HG03354 (cell line): ENCODE measurements at regions not wholly inside any gene's neighbourhood (a gene's known extent, or its start where the extent isn't known, plus 50 kb on each side); places are given as distances from the start of the nearest gene placed in this dataset.
"Not testable (repeated sequence)": the region's sequence is repeated elsewhere in the genome, so short reads cannot be mapped to it uniquely, and the experiment has no call there.

Source experiments
- ATAC-seq: cut with Tn5 transposase; IDR thresholded peaks from one replicate; pipeline ENCODE4 v1.9.1; 2021; ENCODE audit warnings: mild to moderate bottlenecking; ENCODE audit not compliant: unreplicated experiment, poor library complexity, severe bottlenecking

DNA sequence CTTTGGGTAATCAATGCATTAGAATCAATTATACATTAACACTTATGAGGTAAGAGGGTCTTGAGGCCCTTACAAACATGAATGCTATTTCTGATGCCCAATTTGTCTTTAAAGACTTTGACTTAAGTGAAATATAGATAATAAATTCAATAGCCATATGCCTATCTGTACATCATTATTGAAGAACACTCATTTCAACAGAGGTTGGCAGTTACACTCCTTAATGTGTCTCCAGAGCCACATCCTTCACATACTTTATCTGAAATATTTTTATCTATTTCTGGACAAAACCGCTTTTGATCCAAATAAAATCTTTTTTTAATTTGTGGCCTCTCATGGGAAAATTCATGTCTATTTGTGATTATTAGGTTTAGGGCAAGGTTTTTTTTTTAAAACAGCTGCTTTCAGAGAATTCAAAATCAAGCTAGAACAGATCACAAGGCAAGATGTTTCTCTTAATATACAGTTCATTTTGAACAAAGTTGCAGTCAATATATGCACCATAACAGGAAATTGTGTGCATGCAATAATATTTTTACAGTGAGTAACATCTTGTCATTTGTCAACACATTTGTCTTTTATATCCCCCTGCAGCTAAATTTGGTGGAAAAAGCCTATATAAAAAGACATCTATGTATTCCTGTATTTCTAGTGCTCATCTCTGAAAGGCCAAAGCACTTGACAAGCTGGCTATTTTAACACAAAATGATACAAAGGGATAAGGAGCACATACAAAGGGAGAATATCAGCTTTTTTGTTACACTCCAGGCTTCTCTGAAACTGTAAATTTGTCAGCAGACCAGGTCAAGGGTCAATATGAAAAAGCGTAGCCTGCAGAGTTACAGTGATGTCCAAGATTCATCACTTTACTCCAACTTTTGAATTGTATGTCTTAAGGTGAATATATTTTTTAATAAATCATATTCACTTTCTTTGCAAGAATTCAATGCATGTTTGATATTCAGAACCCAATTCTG lies 146.2 kb upstream of the DPH6 start:
- ATAC-seq: no peak

DNA sequence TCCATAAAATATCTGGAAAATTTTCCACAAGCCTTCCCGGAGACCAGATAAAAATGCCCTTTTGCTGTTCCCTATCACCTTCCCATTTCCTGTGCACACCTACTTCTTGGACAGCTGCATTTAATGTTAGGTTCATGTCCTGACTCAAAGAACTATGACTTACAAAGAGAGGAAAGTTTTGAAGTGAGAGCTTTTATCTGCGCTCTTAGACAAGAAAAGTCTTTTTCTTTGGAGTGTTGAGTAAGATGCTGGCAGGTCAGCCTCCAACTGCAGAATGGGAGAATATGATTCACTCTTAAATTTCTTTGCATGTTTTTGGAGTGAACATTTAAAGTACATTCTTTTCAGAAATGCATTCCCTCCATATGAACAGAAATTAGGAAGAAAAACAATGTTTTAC lies 147.3 kb upstream of the DPH6 start:
- no peak for ATAC-seq

DNA sequence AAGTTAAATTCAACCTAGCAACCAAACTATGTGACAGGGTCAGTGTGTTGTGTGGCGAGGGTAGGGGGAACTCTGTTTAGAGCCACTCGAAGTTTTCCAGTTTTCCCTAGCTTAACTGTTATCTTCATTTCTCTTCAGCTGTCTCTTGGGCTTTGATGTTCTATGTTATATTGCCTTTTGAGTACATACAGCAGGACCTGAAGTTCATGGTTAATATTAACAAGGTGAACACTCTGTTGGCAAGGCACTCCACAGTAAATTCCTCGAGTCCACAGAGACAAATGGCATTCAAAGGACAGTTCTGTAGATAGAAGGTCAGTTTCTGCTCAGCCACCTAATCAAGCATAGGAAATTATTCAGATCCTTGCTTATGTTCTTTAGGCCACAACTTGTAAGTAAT lies 147.9 kb upstream of the DPH6 start:
- no peak for ATAC-seq

DNA sequence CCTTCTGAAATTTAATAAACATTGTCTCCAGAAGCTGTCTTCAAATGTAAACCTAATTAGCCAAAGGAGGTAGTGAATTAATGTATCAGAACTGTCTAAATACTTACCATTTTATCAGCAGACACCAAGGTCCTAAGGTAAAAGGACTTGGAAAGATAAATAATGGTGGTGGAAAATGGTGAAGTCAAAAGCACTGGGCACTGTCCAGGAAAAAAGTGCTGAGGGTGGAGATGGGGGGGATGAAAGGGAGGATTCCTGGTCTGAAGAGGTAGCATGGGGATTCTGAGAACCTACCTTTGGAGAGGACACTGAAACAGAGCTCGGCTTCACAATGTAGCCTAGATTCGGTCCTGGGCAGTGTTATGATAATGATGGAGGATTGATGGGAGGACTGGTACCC lies 149.0 kb upstream of the DPH6 start:
- ATAC-seq: no peak

DNA sequence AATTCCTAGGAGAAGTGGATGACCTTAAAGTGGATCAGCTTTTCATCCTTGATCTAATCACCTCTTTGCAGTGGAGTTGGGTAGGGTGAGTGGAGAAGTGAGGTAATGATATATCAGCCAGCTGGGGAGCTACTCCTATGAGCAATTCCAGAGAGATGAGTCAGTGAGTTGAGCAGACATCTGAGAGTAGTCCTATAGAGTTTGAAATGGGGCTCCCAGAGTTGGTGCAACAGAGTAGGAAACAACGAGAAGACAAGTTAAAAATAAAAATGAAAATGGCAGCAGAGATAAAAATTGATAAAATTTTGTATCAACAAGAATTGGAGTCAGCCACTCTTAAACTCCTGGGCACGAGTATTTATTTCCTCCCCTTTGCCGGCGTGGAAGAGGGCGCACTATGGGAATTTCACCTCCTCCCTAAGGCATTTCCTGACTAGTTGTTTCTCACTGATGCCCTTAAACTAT lies 150.8 kb upstream of the DPH6 start:
- no peak for ATAC-seq

DNA sequence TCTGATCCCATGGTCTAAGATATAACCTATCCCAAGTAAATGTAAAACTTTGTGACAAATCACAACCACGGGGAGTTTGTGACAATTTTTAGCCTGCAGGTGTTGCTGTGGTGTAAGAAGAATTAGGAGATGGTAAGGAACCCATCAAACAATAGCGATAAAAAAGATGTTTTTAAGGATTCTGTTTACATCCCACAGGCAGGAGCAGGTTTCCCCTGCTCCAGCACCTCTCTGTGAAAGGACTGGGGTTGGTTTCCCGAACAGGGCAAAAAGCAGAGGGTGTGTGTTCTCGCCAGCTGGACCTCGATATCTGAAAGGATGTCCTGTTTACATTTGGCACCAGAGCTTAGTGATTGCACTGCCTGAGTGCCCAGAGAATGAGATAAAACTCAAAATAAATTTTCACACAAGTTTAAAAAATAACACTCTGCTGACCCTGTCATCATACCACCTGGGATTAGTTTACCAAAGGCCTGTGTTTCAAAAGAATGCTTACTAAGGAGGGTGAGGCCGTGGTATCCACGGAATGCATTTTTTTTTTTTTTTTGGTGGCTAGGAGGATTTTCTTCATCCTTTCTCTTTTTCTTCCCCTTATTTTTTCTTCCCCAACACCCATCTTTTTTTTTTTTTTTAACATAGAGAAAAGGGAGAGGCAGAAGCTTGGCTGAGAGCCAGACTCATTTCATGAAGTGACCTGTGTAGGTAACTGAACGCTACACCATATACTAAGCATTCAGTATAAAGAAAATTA lies 151.8 kb upstream of the DPH6 start:
- no peak for ATAC-seq

DNA sequence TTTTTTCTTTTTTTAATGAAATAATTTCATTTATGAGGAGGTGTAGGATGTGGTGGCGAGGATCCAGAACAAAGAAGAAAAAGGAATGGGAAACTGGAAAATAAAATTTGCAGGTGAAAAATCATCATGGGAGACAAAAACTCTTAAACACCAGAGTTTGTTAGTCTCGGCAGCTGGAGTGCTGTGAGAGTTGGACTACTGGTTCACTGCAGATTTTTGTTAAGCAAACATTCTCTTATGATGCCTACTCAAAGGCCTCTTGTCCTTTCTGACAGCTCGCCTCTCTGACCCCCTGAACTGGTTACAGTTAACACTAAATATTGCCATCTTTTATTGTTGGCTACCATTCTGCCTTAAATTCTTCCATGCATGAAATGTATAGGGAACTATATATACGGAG lies 152.4 kb upstream of the DPH6 start:
- no peak for ATAC-seq

DNA sequence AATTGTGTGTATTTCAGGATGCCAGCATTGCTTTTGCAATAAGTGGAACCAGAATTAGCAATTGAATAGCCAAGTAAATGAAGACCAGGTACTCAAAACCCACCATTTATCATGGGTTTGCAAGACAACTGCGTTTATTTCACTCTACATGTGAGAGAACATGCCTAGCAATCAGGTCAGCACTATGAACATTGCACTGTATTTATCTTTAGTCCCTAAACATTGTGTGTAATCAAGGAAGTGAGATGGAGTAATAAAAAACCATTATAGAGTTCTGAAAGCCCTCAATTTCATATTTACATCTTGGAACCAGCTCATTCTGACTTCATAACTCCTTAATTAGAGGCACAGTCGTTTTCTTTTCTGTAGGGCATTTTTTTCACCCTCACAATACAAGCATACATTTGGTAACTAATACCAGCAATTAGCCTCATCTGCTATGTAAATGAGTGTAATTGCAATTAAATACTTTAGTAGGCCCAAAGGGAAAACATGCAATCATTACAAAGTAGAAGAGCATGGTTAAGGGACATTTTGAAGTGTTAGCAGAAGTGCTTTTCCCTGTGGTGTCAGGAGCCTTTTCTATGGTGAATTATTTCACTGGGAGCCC lies 153.1 kb upstream of the DPH6 start:
- ATAC-seq: no peak

DNA sequence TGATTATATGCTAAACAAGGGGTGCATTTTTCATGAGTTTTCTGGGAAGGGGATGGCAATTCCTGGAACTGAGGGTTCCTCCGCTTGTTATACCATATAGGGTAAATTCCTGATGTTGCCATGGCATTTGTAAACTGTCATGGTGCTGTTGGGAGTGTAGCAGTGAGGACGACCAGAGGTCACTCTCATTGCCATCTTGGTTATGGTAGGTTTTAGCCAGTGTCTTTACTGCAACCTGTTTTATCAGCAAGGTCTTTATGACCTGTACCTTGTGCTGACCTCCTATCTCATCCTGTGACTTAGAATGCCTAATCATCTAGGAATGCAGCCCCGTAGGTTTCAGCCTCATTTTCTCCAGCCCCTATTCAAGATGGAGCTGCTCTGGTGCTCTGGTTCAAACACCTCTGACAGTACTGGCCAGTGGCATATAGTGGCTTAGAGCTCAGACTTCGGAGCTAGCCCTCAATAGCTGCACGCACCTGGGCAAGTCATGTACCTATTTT lies 154.2 kb upstream of the DPH6 start:
- not testable (repeated sequence) for ATAC-seq

DNA sequence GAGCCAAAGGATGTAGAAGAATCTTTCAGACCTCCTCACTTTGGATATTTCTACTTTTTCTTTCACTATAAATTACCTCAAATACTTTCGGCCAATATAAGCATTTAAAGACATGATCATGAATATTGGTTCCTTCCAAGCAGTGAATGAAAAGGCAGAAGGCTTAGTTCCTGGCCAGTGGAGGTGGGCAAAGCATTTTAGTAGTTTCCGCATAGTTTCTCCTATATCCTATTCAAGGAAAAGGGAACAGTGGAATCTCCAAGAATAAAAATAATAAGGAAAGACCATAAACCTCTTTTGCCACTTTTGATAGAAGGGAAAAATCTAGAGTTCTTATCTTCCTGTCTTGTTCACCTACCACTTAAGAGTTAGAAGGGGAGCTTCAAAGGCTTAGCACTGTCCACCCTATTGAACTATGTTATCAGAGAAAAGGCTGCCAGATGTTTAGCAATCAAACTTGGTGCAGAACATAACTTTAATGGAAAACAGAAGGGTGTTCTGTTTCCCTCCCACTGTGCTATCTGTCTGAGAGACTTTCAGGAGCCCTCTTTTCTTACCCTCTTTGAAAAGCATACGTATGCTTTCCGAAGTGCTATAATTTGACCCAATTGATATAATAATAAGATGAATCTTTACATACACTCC lies 155.6 kb upstream of the DPH6 start:
- no peak for ATAC-seq

DNA sequence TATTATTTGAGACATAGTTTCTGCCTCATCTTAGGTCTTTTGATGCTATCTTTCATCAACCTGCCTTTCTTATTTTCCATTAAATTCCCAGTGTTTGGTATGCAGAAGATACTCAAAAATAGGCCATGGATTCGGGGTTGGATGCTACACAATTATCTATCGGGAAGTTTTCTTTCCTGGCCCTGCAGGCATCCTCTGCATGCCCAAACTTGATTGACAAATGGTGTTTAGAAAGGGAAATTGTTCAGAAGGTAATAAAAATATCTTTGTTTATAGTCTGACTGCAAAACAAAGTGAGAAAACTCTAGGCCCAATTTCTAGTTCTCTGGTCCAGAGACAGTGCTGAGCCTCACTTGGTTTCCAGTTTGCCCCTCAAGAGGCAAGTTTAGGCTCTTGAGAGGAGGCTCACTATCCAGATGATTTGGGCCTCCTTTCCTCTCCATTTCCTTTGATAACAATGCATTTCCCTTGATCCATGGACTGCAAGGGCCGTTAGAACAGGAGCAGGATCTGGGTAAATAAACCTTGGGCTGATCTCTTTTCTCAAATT lies 157.1 kb upstream of the DPH6 start:
- no peak for ATAC-seq

DNA sequence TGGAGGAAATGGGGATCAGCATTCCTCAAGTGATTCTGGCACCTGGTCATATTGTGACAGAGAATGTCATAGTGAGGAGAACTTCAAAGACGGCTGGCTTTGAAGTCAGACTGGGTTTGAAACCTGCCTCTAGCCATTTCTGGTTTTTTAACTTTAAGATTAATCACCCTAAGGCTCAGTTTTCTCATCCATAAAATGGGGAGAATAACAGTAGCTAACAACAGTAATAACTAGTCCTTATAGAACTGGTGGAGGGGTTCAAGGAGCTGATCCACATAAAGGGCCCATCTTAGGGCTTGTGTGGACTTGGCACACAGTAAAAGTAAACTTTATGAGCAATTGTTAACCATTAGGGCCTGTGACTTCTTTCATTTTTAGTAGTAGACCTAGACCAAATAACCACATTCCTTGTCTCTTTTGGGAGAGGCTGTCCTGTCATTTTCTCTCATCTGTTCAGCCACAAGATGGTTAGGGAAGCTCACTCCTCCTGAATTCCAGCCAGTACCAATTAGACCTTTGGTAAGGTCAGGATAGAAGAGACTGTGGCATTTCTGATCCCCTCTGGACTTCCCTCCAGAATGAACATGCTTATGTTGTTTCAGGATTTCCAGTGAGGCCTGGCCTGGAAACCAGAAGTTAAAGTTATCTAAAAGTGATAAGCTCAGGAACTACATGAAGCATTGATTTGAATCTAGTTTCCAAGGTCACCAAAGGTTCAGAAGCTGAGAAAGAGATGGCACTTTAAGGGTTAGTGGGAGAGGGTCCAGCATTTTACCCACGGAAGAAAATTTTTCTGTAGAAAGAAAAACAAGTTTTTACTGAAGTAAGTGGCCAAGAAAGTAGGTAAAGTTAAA lies 159.3 kb upstream of the DPH6 start:
- no peak for ATAC-seq

DNA sequence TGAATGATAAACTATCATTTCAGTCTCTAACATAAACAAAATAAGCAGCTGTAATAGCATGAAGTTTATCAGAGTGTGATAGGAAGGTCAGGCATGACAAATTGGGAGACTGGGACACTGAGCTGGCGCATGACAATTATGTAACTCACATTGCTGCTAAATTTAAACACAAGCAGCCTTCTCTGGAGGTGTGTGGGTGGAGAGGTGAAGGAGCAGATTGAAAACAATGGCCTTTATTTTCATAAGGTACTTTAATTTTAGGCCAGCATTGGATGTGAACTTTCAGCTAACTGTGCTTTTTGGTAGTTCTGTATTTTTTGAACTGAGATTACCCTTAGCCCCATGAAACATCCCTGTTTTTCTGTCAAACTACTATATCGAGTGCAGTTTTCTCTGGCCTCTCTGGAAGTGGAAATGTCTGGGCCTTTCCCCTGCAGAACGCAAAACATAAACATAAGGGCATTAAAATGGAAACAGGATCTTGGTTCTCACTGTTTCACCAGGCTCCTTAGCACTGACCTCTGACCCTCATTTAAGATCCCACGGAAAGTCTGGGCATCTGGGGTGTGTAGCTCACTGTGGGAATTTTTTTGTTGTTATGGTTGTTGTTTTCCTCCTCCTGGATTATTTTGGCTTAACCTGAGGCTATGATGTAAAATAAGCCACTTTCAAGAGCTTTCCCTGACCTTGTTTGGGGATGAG lies 160.1 kb upstream of the DPH6 start:
- ATAC-seq: no peak

DNA sequence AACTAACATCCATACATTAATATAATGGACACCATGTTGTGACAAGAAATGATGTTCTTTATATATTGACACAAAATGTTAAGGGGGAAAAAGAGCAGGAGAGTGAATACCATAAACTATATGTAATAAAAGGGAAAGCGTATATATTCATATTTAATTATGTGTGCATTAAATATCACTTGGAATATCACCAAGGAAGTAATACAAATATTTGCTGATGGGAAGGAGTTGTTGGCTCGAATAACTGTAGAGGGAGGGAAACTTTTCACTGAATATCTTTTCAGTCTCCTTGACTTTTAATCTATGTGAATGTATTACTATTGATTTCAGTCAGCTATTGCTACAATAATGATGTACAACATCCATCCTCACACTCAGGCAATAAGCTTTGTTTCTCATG lies 167.0 kb upstream of the DPH6 start:
- ATAC-seq: no peak

DNA sequence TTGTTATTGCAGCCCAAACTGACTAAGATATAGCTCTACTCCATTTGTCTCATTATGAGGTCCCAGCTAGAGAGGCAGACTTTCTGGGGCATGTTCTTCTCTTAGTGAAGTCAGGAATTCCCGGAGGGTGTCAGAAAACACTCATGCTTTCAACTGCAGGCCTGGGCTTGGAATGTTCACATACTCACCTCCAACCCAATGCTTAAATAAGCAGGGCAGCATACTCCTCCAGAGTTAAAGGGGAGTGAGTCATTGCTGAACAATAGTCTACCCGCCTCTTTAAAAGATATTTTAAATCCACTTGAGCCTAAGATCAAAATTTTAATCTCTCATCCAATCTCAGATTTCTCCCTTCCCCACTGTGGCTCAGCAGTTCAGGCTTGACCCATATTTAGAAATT lies 167.8 kb upstream of the DPH6 start:
- ATAC-seq: no peak

DNA sequence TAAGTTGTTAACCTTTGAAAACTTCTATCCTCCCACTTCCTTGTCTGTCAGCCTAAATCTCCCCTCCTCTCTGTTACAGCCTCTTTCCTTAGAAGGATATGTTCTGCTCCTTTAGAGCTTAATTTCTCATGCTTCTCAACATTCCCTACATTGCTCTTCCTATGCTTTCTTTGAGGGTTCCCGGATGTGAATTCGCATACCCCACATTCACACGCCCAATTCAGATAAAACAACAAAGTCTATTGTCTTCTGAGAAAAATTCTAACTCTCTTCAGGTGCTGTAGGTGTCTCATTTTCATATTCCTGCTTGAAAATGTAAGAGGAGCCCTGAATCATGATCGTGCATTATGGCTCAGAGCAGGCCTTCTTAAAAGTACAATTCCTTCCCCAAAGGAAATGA lies 171.8 kb upstream of the DPH6 start:
- ATAC-seq: no peak

DNA sequence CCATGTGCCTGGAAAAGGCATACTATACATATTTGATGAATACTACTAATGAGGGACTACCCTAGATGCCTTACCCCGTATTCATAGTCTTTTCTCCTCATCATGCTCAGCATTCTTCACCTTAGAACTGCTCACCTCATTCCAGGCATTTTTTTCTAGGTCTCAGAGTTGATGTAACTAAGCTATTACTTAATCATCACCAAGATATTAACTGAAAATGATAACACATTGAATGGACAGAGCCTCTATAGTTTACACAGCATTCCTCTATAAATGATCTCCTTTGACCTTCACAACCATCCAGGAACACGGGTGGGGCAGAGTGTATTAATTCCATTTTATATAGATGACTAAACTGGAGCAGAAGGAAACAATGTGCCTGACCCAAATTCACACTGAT lies 174.1 kb upstream of the DPH6 start:
- no peak for ATAC-seq

DNA sequence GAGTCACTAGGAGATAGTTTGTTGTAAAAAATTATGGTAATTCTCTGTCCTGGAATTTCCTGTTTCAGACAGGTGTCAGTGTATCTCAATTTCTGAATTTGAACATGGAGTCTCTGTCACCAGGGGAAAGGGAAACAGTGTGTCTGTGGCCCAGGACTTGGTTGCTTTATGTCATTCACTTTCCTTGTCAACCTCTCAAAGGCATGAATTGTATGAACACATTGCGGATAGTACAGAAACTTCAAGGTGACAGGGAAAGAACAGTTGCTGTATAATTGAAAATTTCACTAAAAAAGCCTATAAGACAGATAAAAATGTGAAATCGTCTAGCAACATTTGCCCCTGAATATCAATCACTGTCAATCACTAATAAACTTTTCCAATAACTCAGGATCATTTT lies 175.0 kb upstream of the DPH6 start:
- ATAC-seq: no peak
